ENCODE measurements at regions not wholly inside any gene's neighbourhood (a gene's known extent, or its start where the extent isn't known, plus 50 kb on each side); places are given as distances from the start of the nearest gene placed in this dataset.

- no peak for TF ChIP-seq CTCF (IDR thresholded peaks at IDR 0.05; ENCODE audit: low read depth, low read length)
- TF ChIP-seq EZH2phosphoT487 (IDR thresholded peaks at IDR 0.05; ENCODE audit: low read depth): no peak
These were observed 278.3 kb downstream of the SEC14L1 start for GRCh38 chr17:77419095-77419494.

Measured in OCI-LY3 (cell line).